ENCODE measurements at regions not wholly inside any gene's neighbourhood (a gene's known extent, or its start where the extent isn't known, plus 50 kb on each side); places are given as distances from the start of the nearest gene placed in this dataset.

- TF ChIP-seq CTCF (IDR thresholded peaks at IDR 0.05; ENCODE audit: insufficient read depth, low read length, poor library complexity, severe bottlenecking) (no peak), EZH2phosphoT487 (conservative IDR thresholded peaks at IDR 0.05; ENCODE audit: low read length) (no peak)
Measured at GRCh38 chr9:80673496-80673895, 1015.9 kb downstream of the TLE1 start.
